K562 (cell line): ENCODE measurements at regions not wholly inside any gene's neighbourhood (a gene's known extent, or its start where the extent isn't known, plus 50 kb on each side); places are given as distances from the start of the nearest gene placed in this dataset.

Experiments
- ATAC-seq: fragments of 200-7000 bp; cut with Tn5 transposase; 3 replicates; pipeline ENCODE4 v1.9.1; 2020; ENCODE audit warnings: moderate library complexity
- BruUV-seq: library from RNA; stranded (reverse); fragments of 400-500 nt; replicated peaks from 2 replicates; lab custom pipeline; 2021; lab: Mats Ljungman, UMichigan
- CTCF ChIA-PET: fragments of 300-600 bp; formaldehyde crosslinking; extraction: SDS; loops from one replicate; lab custom pipeline; 2021; ENCODE audit warnings: low intra/inter-chr PET ratio; lab: Yijun Ruan, JAX
- POLR2A ChIA-PET: fragments of 300-600, 350-650 bp; sonication (Branson Sonifier 250); formaldehyde crosslinking; extraction: SDS; loops from one replicate; lab custom pipeline; 2021; ENCODE audit warnings: antibody characterized with exemption, inconsistent platforms; lab: Yijun Ruan, JAX
- DNase-seq, 4 experiments: peaks; one replicate each; pipeline versions ENCODE4 v3.0.0 to v3.0.0-alpha.2; 2011 to 2018; ENCODE audit warnings: low spot score in 3 of 4, mixed read lengths in 3 of 4; ENCODE audit errors: extremely low read depth in 1 of 4
- FAIRE-seq: peaks from 2 replicates; lab custom pipeline; 2011; peaks lifted over from hg19 to GRCh38; lab: Jason Lieb, UNC
- H2AFZ ChIP-seq: 2 replicates; pipeline ENCODE4 v1.6.0; 2011; ENCODE audit warnings: low read depth, low read length, control low read depth, inconsistent platforms
- H3K27ac ChIP-seq: fragments of 200-600 bp; 3 replicates; pipeline ENCODE4 v1.8.0; 2011; ENCODE audit warnings: low read depth, mild to moderate bottlenecking, control low read depth, inconsistent platforms, low read length, moderate library complexity, mixed read lengths; ENCODE audit errors: extremely low read depth
- H3K27me3 ChIP-seq, 2 experiments: fragments of 300-600 bp in 1 of 2; 2 replicates in 1 of 2; 3 replicates in 1 of 2; pipeline versions ENCODE4 v1.6.0 to v1.8.0; 2011; ENCODE audit warnings: inconsistent platforms in 2 of 2, low read length in 2 of 2, mild to moderate bottlenecking in 1 of 2, mixed read lengths in 1 of 2, moderate library complexity in 1 of 2; ENCODE audit not compliant: control insufficient read depth in 2 of 2, insufficient read depth in 2 of 2
- H3K36me3 ChIP-seq: fragments of 300-600 bp; 3 replicates; pipeline ENCODE4 v1.8.0; 2011; ENCODE audit warnings: mild to moderate bottlenecking, low read length, inconsistent platforms; ENCODE audit not compliant: control insufficient read depth, insufficient read depth
- H3K4me1 ChIP-seq, 2 experiments: fragments of 200-600 bp in 1 of 2; replicated peaks in 1 of 2; 2 replicates in 1 of 2; 3 replicates in 1 of 2; pipeline versions ENCODE4 v1.5.1 to v1.8.0; 2011; ENCODE audit warnings: inconsistent platforms in 2 of 2, low read length in 2 of 2, mild to moderate bottlenecking in 1 of 2, mixed read lengths in 1 of 2, moderate library complexity in 1 of 2; ENCODE audit not compliant: control insufficient read depth in 2 of 2, insufficient read depth in 2 of 2
- H3K4me2 ChIP-seq: 2 replicates; pipeline ENCODE4 v1.6.1; 2011; ENCODE audit warnings: low read length, control low read depth, inconsistent platforms, mixed read lengths; ENCODE audit not compliant: insufficient read depth
- H3K4me3 ChIP-seq: fragments of 200-600 bp; sonication (generic), shearing (Covaris generic); 2 replicates; pipeline ENCODE4 v1.5.1; 2016; ENCODE audit warnings: control low read depth, inconsistent platforms
- H3K79me2 ChIP-seq: fragments of 200-600 bp; 3 replicates; pipeline ENCODE4 v1.8.0; 2011; ENCODE audit warnings: low read length, inconsistent platforms; ENCODE audit not compliant: control insufficient read depth, insufficient read depth
- H3K9ac ChIP-seq, 2 experiments: 2 replicates each; pipeline versions ENCODE4 v1.6.0 to v1.6.1; 2011; ENCODE audit warnings: low read depth in 2 of 2, low read length in 2 of 2, control low read depth in 1 of 2, inconsistent platforms in 1 of 2, mild to moderate bottlenecking in 1 of 2, mixed read lengths in 1 of 2; ENCODE audit not compliant: insufficient read depth in 1 of 2
- H3K9me1 ChIP-seq: one replicate; pipeline ENCODE4 v1.6.0; 2011; ENCODE audit warnings: inconsistent platforms, mild to moderate bottlenecking, low read length, moderate library complexity; ENCODE audit not compliant: control insufficient read depth, insufficient read depth
- H3K9me3 ChIP-seq: replicated peaks from 2 replicates; pipeline ENCODE4 v1.5.1; 2011; ENCODE audit warnings: low read depth, low read length, inconsistent platforms; ENCODE audit not compliant: control insufficient read depth, insufficient read depth
- H4K20me1 ChIP-seq: replicated peaks from 2 replicates; pipeline ENCODE4 v1.6.1; 2011; ENCODE audit warnings: low read length, inconsistent platforms, mixed read lengths; ENCODE audit not compliant: control insufficient read depth, insufficient read depth
- STAT5B ChIP-seq: fragments of 250-450 bp; sonication (Bioruptor Pico); IDR thresholded peaks from 2 replicates; pipeline ENCODE4 v1.8.0; 2021; ENCODE audit warnings: mild to moderate bottlenecking, inconsistent platforms
- ZNF134 ChIP-seq: fragments of 250-450 bp; sonication (Bioruptor Pico); conservative IDR thresholded peaks from 2 replicates; pipeline ENCODE4 v1.4.0; 2020
- ZNF76 ChIP-seq: fragments of 250-450 bp; sonication (Bioruptor Pico); IDR thresholded peaks from 2 replicates; pipeline ENCODE4 v1.4.0; 2020; ENCODE audit warnings: mild to moderate bottlenecking, moderate library complexity, borderline replicate concordance
- WGBS: fragments of 100-300 bp; shearing (Covaris generic); methylation state at CpG from one replicate; pipeline ENCODE4 v1.1.6; 2016; ENCODE audit warnings: low coverage, mixed read lengths; ENCODE audit not compliant: insufficient coverage; ENCODE audit errors: missing lambda C conversion rate; 5-methylcytosine and 5-hydroxymethylcytosine counted together
- in situ Hi-C: fragments of 300-500 bp; cut with MboI; formaldehyde crosslinking; loops from 4 replicates; pipeline ENCODE4 v1.15.0; 2018; ENCODE audit warnings: inconsistent platforms, mixed read lengths
- intact Hi-C: fragments of 100-400 bp; cut with micrococcal nuclease; formaldehyde crosslinking; loops from 2 replicates; pipeline ENCODE4 v1.14.2; 2022
- TF ChIP-seq, protein P1 (sequence below): fragments of 450-650 bp; IDR thresholded peaks from 2 replicates; pipeline ENCODE4 v1.7.1; 2018; ENCODE audit warnings: mild to moderate bottlenecking, low read depth; ENCODE audit not compliant: partially characterized antibody
- TF ChIP-seq, protein P2 (sequence below): IDR thresholded peaks from 3 replicates; pipeline ENCODE4 v1.6.1; 2011; ENCODE audit warnings: borderline replicate concordance, mild to moderate bottlenecking; ENCODE audit not compliant: insufficient read length, insufficient read depth
- TF ChIP-seq, protein P3 (sequence below): fragments of 150-350 bp; conservative IDR thresholded peaks from 2 replicates; pipeline ENCODE4 v1.6.1; 2014; ENCODE audit warnings: low read length

DNA sequence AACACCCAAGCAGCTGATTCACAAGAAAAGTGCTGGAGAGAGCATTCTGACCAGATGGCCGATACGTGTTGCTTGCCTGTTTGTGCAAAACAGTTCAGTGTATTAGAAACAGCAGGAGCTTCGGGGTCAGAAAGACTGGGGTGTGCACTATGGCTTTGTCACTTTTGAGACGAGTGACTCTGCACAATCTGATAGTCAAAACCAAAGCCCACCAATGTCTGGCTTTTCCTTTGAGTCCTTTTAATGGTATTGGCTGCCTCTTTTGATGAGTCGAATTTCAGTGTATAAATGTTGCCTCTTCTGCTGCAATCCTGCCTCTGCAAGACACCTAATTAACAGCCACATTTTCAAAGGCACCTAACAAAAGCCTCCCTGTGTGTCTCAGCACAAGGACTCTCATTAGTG, 444.6 kb downstream of the AJAP1 start:
- FAIRE-seq: no peak
- H4K20me1 ChIP-seq: no peaks in the 10 kb centered on the region
- no TSS peak for BruUV-seq
- H3K9ac ChIP-seq: no peak overlapping the region
- no peak for DNase-seq
- no peaks in the 10 kb centered on the region for H3K36me3 ChIP-seq
- no peaks in the 10 kb centered on the region for H3K9me3 ChIP-seq
- in situ Hi-C loops: no loop called here
- H3K9me1 ChIP-seq: no peaks in the 10 kb centered on the region
- H3K27me3 ChIP-seq: no peaks in the 10 kb centered on the region
- no peak overlapping the region for H3K4me2 ChIP-seq
- ATAC-seq: no peak
- H3K79me2 ChIP-seq: no peaks in the 10 kb centered on the region
- intact Hi-C loops: no loop called here
- POLR2A ChIA-PET: no interaction called here
- CTCF ChIA-PET: no interaction called here
- TF ChIP-seq, protein P1, sequence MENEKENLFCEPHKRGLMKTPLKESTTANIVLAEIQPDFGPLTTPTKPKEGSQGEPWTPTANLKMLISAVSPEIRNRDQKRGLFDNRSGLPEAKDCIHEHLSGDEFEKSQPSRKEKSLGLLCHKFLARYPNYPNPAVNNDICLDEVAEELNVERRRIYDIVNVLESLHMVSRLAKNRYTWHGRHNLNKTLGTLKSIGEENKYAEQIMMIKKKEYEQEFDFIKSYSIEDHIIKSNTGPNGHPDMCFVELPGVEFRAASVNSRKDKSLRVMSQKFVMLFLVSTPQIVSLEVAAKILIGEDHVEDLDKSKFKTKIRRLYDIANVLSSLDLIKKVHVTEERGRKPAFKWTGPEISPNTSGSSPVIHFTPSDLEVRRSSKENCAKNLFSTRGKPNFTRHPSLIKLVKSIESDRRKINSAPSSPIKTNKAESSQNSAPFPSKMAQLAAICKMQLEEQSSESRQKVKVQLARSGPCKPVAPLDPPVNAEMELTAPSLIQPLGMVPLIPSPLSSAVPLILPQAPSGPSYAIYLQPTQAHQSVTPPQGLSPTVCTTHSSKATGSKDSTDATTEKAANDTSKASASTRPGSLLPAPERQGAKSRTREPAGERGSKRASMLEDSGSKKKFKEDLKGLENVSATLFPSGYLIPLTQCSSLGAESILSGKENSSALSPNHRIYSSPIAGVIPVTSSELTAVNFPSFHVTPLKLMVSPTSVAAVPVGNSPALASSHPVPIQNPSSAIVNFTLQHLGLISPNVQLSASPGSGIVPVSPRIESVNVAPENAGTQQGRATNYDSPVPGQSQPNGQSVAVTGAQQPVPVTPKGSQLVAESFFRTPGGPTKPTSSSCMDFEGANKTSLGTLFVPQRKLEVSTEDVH: no peak
- TF ChIP-seq, protein P2, sequence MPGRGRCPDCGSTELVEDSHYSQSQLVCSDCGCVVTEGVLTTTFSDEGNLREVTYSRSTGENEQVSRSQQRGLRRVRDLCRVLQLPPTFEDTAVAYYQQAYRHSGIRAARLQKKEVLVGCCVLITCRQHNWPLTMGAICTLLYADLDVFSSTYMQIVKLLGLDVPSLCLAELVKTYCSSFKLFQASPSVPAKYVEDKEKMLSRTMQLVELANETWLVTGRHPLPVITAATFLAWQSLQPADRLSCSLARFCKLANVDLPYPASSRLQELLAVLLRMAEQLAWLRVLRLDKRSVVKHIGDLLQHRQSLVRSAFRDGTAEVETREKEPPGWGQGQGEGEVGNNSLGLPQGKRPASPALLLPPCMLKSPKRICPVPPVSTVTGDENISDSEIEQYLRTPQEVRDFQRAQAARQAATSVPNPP: no peak
- TF ChIP-seq ZNF76: no peak
- no peak for TF ChIP-seq ZNF134 (CRISPR knock-in tag)
- TF ChIP-seq, protein P3, sequence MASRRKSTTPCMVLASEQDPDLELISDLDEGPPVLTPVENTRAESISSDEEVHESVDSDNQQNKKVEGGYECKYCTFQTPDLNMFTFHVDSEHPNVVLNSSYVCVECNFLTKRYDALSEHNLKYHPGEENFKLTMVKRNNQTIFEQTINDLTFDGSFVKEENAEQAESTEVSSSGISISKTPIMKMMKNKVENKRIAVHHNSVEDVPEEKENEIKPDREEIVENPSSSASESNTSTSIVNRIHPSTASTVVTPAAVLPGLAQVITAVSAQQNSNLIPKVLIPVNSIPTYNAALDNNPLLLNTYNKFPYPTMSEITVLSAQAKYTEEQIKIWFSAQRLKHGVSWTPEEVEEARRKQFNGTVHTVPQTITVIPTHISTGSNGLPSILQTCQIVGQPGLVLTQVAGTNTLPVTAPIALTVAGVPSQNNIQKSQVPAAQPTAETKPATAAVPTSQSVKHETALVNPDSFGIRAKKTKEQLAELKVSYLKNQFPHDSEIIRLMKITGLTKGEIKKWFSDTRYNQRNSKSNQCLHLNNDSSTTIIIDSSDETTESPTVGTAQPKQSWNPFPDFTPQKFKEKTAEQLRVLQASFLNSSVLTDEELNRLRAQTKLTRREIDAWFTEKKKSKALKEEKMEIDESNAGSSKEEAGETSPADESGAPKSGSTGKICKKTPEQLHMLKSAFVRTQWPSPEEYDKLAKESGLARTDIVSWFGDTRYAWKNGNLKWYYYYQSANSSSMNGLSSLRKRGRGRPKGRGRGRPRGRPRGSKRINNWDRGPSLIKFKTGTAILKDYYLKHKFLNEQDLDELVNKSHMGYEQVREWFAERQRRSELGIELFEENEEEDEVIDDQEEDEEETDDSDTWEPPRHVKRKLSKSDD: no peak
- TF ChIP-seq STAT5B: no peak
- TF ChIP-seq, all 486 proteins: peak for 0
- Histone ChIP-seq H3K27ac (no peak overlapping the region), H2AFZ (no peak overlapping the region), H3K4me1 (no peaks in the 10 kb centered on the region), H3K4me3 (no peak overlapping the region)
- 0% methylated on average over 5 of the region's 5 CpGs for WGBS
